ENCODE measurements at regions not wholly inside any gene's neighbourhood (a gene's known extent, or its start where the extent isn't known, plus 50 kb on each side); places are given as distances from the start of the nearest gene placed in this dataset.

- Histone ChIP-seq H3K4me1 (no peaks in the 10 kb centered on the region), H3K27ac (no peak overlapping the region), H3K27me3 (no peaks in the 10 kb centered on the region), H3K36me3 (no peaks in the 10 kb centered on the region), H3K9me3 (no peaks in the 10 kb centered on the region), H3K4me3 (no peak overlapping the region)
- intact Hi-C loops (cut with DNase I; ENCODE audit: low total_unique reads): no loop called here
- TF ChIP-seq POLR2A (IDR thresholded peaks at IDR 0.05): no peak
- DNase-seq: no peak
Measured at GRCh38 chr18:52001106-52001505, 338.9 kb upstream of the DCC start.

DNA sequence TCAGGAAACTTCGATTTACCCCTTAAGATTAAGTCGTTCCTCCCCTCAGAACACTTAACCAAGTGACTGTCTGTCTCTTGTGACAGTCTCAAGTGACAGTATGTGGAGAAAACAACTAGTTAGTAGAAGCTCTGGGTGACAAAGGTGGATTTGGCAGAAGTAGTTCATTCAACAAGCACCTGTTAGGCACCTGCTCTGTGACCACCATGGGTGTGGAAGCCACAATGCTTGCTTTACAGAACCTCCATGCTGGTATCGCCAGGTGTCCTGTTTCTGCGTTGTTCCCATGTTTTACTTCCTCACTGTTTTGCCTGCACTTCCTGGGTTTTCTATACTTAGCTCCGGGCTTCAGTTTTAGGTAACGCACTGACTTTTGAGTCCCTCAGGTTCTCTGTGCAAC is 337.4 kb upstream of the DCC start:
- Histone ChIP-seq H3K4me3 (no peak overlapping the region), H3K27ac (no peak overlapping the region), H3K4me1 (no peaks in the 10 kb centered on the region), H3K9me3 (no peaks in the 10 kb centered on the region), H3K27me3 (no peaks in the 10 kb centered on the region), H3K36me3 (no peaks in the 10 kb centered on the region)
- TF ChIP-seq, protein P1, sequence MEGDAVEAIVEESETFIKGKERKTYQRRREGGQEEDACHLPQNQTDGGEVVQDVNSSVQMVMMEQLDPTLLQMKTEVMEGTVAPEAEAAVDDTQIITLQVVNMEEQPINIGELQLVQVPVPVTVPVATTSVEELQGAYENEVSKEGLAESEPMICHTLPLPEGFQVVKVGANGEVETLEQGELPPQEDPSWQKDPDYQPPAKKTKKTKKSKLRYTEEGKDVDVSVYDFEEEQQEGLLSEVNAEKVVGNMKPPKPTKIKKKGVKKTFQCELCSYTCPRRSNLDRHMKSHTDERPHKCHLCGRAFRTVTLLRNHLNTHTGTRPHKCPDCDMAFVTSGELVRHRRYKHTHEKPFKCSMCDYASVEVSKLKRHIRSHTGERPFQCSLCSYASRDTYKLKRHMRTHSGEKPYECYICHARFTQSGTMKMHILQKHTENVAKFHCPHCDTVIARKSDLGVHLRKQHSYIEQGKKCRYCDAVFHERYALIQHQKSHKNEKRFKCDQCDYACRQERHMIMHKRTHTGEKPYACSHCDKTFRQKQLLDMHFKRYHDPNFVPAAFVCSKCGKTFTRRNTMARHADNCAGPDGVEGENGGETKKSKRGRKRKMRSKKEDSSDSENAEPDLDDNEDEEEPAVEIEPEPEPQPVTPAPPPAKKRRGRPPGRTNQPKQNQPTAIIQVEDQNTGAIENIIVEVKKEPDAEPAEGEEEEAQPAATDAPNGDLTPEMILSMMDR (IDR thresholded peaks at IDR 0.05): no peak
- no peak for TF ChIP-seq POLR2A (IDR thresholded peaks at IDR 0.05)
- DNase-seq: no peak
- intact Hi-C loops (cut with DNase I; ENCODE audit: low total_unique reads): no loop called here

- no peak for TF ChIP-seq POLR2A (IDR thresholded peaks at IDR 0.05)
- TF ChIP-seq, protein P1 (IDR thresholded peaks at IDR 0.05): no peak
- H3K4me3 ChIP-seq: no peak overlapping the region
- H3K4me1 ChIP-seq: no peaks in the 10 kb centered on the region
- DNase-seq: no peak
- H3K36me3 ChIP-seq: no peaks in the 10 kb centered on the region
- H3K27me3 ChIP-seq: no peaks in the 10 kb centered on the region
- intact Hi-C loops (cut with DNase I; ENCODE audit: low total_unique reads): no loop called here
- H3K9me3 ChIP-seq: no peaks in the 10 kb centered on the region
- H3K27ac ChIP-seq: no peak overlapping the region
Measured at GRCh38 chr18:52007105-52007504, 332.9 kb upstream of the DCC start.

GRCh38 chr18:52008330-52008729 is 331.7 kb upstream of the DCC start:
- intact Hi-C loops (cut with DNase I; ENCODE audit: low total_unique reads): no loop called here
- H3K36me3 ChIP-seq: no peaks in the 10 kb centered on the region
- H3K27ac ChIP-seq: no peak overlapping the region
- no peak for DNase-seq
- no peaks in the 10 kb centered on the region for H3K4me1 ChIP-seq
- no peaks in the 10 kb centered on the region for H3K27me3 ChIP-seq
- H3K4me3 ChIP-seq: no peak overlapping the region
- no peaks in the 10 kb centered on the region for H3K9me3 ChIP-seq
- TF ChIP-seq, protein P1 (IDR thresholded peaks at IDR 0.05): no peak
- TF ChIP-seq POLR2A (IDR thresholded peaks at IDR 0.05): no peak

DNA sequence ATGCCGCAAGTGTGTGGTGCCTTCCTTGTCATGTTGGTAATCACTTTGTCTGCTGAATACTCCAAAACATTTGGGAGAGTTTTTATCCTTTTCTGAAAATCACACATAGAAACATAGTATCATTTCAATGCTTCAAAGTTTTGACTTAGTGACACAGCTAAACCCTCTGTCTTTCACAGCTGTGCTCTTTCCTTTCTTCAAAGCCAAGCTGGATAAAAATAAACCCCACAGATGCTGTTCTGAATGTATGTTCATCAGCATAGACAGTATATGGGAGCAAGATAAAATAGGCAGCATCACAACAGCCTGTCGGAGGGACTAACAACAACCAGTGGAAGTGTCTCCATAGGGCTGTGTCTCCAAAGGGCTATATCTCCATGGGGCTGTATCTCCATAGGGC is 331.3 kb upstream of the DCC start:
- Histone ChIP-seq H3K9me3 (no peaks in the 10 kb centered on the region), H3K27ac (no peak overlapping the region), H3K36me3 (no peaks in the 10 kb centered on the region), H3K4me3 (no peak overlapping the region), H3K4me1 (no peaks in the 10 kb centered on the region), H3K27me3 (no peaks in the 10 kb centered on the region)
- TF ChIP-seq POLR2A (IDR thresholded peaks at IDR 0.05): no peak
- TF ChIP-seq, protein P1 (IDR thresholded peaks at IDR 0.05): no peak
- intact Hi-C loops (cut with DNase I; ENCODE audit: low total_unique reads): no loop called here
- no peak for DNase-seq

- intact Hi-C loops (cut with DNase I; ENCODE audit: low total_unique reads): no loop called here
- TF ChIP-seq, protein P1 (IDR thresholded peaks at IDR 0.05): no peak
- no peak for TF ChIP-seq POLR2A (IDR thresholded peaks at IDR 0.05)
- Histone ChIP-seq H3K36me3 (no peaks in the 10 kb centered on the region), H3K9me3 (no peaks in the 10 kb centered on the region), H3K4me3 (no peak overlapping the region), H3K27me3 (no peaks in the 10 kb centered on the region), H3K27ac (no peak overlapping the region), H3K4me1 (no peaks in the 10 kb centered on the region)
- DNase-seq: no peak
Measured at GRCh38 chr18:52009958-52010357, 330.0 kb upstream of the DCC start.

All from uterus (tissue), 3 donors.